ENCODE measurements at regions not wholly inside any gene's neighbourhood (a gene's known extent, or its start where the extent isn't known, plus 50 kb on each side); places are given as distances from the start of the nearest gene placed in this dataset.

GRCh38 chr4:112753333-112753732 lies 116.4 kb downstream of the LARP7 start:
- DNase-seq, result no peak
- Histone ChIP-seq H2AFZ (ENCODE audit: low read length) (no peak overlapping the region), H4K20me1 (ENCODE audit: insufficient read depth, low read depth, low read length) (no peaks in the 10 kb centered on the region), H3K4me3 (ENCODE audit: low read length) (no peak overlapping the region), H3K4me2 (ENCODE audit: low read depth, low read length, poor library complexity, severe bottlenecking) (no peak overlapping the region), H3K4me1 (ENCODE audit: low read length) (no peaks in the 10 kb centered on the region), H3K9me2 (replicated peaks; ENCODE audit: insufficient read depth, low read length) (no peaks in the 10 kb centered on the region), H3K9ac (ENCODE audit: low read length) (no peak overlapping the region), H3K27ac (ENCODE audit: low read length) (no peak overlapping the region), H3K79me2 (ENCODE audit: low read length) (no peaks in the 10 kb centered on the region), H3K36me3 (ENCODE audit: insufficient read depth, low read length) (no peaks in the 10 kb centered on the region), H3K27me3 (ENCODE audit: low read length) (no peaks in the 10 kb centered on the region), H3K9me3 (ENCODE audit: low read length) (no peaks in the 10 kb centered on the region)

GRCh38 chr4:112759313-112759712 lies 122.4 kb downstream of the LARP7 start:
- H3K9me2 ChIP-seq (replicated peaks; ENCODE audit: insufficient read depth, low read length), result no peaks in the 10 kb centered on the region
- H3K9me3 ChIP-seq (ENCODE audit: low read length), result no peaks in the 10 kb centered on the region
- H3K27ac ChIP-seq (ENCODE audit: low read length), result no peak overlapping the region
- H3K4me3 ChIP-seq (ENCODE audit: low read length), result no peak overlapping the region
- no peaks in the 10 kb centered on the region for H4K20me1 ChIP-seq (ENCODE audit: insufficient read depth, low read depth, low read length)
- no peak for DNase-seq
- no peak overlapping the region for H3K9ac ChIP-seq (ENCODE audit: low read length)
- H3K27me3 ChIP-seq (ENCODE audit: low read length), result no peaks in the 10 kb centered on the region
- H3K4me1 ChIP-seq (ENCODE audit: low read length), result peaks cover 6% of the 10 kb centered on the region
- no peaks in the 10 kb centered on the region for H3K79me2 ChIP-seq (ENCODE audit: low read length)
- H3K4me2 ChIP-seq (ENCODE audit: low read depth, low read length, poor library complexity, severe bottlenecking), result no peak overlapping the region
- no peaks in the 10 kb centered on the region for H3K36me3 ChIP-seq (ENCODE audit: insufficient read depth, low read length)
- H2AFZ ChIP-seq (ENCODE audit: low read length), result no peak overlapping the region

- no peaks in the 10 kb centered on the region for H3K9me3 ChIP-seq (ENCODE audit: low read length)
- no peak overlapping the region for H3K9ac ChIP-seq (ENCODE audit: low read length)
- peak; percentile 83 for DNase-seq
- no peaks in the 10 kb centered on the region for H3K79me2 ChIP-seq (ENCODE audit: low read length)
- H3K4me3 ChIP-seq (ENCODE audit: low read length), result no peak overlapping the region
- H3K4me1 ChIP-seq (ENCODE audit: low read length), result peaks cover 6% of the 10 kb centered on the region
- H4K20me1 ChIP-seq (ENCODE audit: insufficient read depth, low read depth, low read length), result no peaks in the 10 kb centered on the region
- no peaks in the 10 kb centered on the region for H3K27me3 ChIP-seq (ENCODE audit: low read length)
- no peak overlapping the region for H3K27ac ChIP-seq (ENCODE audit: low read length)
- no peak overlapping the region for H3K4me2 ChIP-seq (ENCODE audit: low read depth, low read length, poor library complexity, severe bottlenecking)
- no peak overlapping the region for H2AFZ ChIP-seq (ENCODE audit: low read length)
- H3K9me2 ChIP-seq (replicated peaks; ENCODE audit: insufficient read depth, low read length), result no peaks in the 10 kb centered on the region
- no peaks in the 10 kb centered on the region for H3K36me3 ChIP-seq (ENCODE audit: insufficient read depth, low read length)
These were observed 128.5 kb downstream of the LARP7 start for GRCh38 chr4:112765317-112765974.

- Histone ChIP-seq H3K9ac (ENCODE audit: low read length) (no peak overlapping the region), H3K4me3 (ENCODE audit: low read length) (no peak overlapping the region), H3K4me1 (ENCODE audit: low read length) (peaks cover 6% of the 10 kb centered on the region), H3K9me2 (replicated peaks; ENCODE audit: insufficient read depth, low read length) (no peaks in the 10 kb centered on the region), H4K20me1 (ENCODE audit: insufficient read depth, low read depth, low read length) (no peaks in the 10 kb centered on the region), H3K36me3 (ENCODE audit: insufficient read depth, low read length) (no peaks in the 10 kb centered on the region), H3K9me3 (ENCODE audit: low read length) (no peaks in the 10 kb centered on the region), H3K27me3 (ENCODE audit: low read length) (no peaks in the 10 kb centered on the region), H3K4me2 (ENCODE audit: low read depth, low read length, poor library complexity, severe bottlenecking) (no peak overlapping the region), H2AFZ (ENCODE audit: low read length) (no peak overlapping the region), H3K79me2 (ENCODE audit: low read length) (no peaks in the 10 kb centered on the region), H3K27ac (ENCODE audit: low read length) (no peak overlapping the region)
- DNase-seq, result peak; percentile 65
These were observed 129.5 kb downstream of the LARP7 start for GRCh38 chr4:112766422-112766821.

GRCh38 chr4:112767386-112767785 lies 130.4 kb downstream of the LARP7 start:
- no peak overlapping the region for H3K4me3 ChIP-seq (ENCODE audit: low read length)
- H3K4me1 ChIP-seq (ENCODE audit: low read length), result peaks cover 3% of the 10 kb centered on the region
- H3K9me3 ChIP-seq (ENCODE audit: low read length), result no peaks in the 10 kb centered on the region
- no peaks in the 10 kb centered on the region for H3K9me2 ChIP-seq (replicated peaks; ENCODE audit: insufficient read depth, low read length)
- H2AFZ ChIP-seq (ENCODE audit: low read length), result no peak overlapping the region
- no peak overlapping the region for H3K4me2 ChIP-seq (ENCODE audit: low read depth, low read length, poor library complexity, severe bottlenecking)
- no peak overlapping the region for H3K27ac ChIP-seq (ENCODE audit: low read length)
- no peaks in the 10 kb centered on the region for H3K27me3 ChIP-seq (ENCODE audit: low read length)
- no peaks in the 10 kb centered on the region for H4K20me1 ChIP-seq (ENCODE audit: insufficient read depth, low read depth, low read length)
- H3K79me2 ChIP-seq (ENCODE audit: low read length), result no peaks in the 10 kb centered on the region
- H3K9ac ChIP-seq (ENCODE audit: low read length), result no peak overlapping the region
- no peaks in the 10 kb centered on the region for H3K36me3 ChIP-seq (ENCODE audit: insufficient read depth, low read length)
- no peak for DNase-seq

GRCh38 chr4:112770114-112770513 lies 133.2 kb downstream of the LARP7 start:
- Histone ChIP-seq H2AFZ (ENCODE audit: low read length) (no peak overlapping the region), H3K9me2 (replicated peaks; ENCODE audit: insufficient read depth, low read length) (no peaks in the 10 kb centered on the region), H3K27ac (ENCODE audit: low read length) (no peak overlapping the region), H3K27me3 (ENCODE audit: low read length) (no peaks in the 10 kb centered on the region), H4K20me1 (ENCODE audit: insufficient read depth, low read depth, low read length) (no peaks in the 10 kb centered on the region), H3K36me3 (ENCODE audit: insufficient read depth, low read length) (no peaks in the 10 kb centered on the region), H3K79me2 (ENCODE audit: low read length) (no peaks in the 10 kb centered on the region), H3K4me3 (ENCODE audit: low read length) (no peak overlapping the region), H3K9me3 (ENCODE audit: low read length) (no peaks in the 10 kb centered on the region), H3K4me2 (ENCODE audit: low read depth, low read length, poor library complexity, severe bottlenecking) (no peak overlapping the region), H3K4me1 (ENCODE audit: low read length) (no peaks in the 10 kb centered on the region), H3K9ac (ENCODE audit: low read length) (no peak overlapping the region)
- DNase-seq, result no peak

- DNase-seq, result no peak
- Histone ChIP-seq H4K20me1 (ENCODE audit: insufficient read depth, low read depth, low read length) (no peaks in the 10 kb centered on the region), H3K27me3 (ENCODE audit: low read length) (no peaks in the 10 kb centered on the region), H3K36me3 (ENCODE audit: insufficient read depth, low read length) (no peaks in the 10 kb centered on the region), H3K9me3 (ENCODE audit: low read length) (no peaks in the 10 kb centered on the region), H3K27ac (ENCODE audit: low read length) (no peak overlapping the region), H3K79me2 (ENCODE audit: low read length) (no peaks in the 10 kb centered on the region), H3K4me3 (ENCODE audit: low read length) (no peak overlapping the region), H2AFZ (ENCODE audit: low read length) (no peak overlapping the region), H3K4me2 (ENCODE audit: low read depth, low read length, poor library complexity, severe bottlenecking) (no peak overlapping the region), H3K9me2 (replicated peaks; ENCODE audit: insufficient read depth, low read length) (no peaks in the 10 kb centered on the region), H3K9ac (ENCODE audit: low read length) (no peak overlapping the region), H3K4me1 (ENCODE audit: low read length) (no peaks in the 10 kb centered on the region)
These were observed 138.9 kb downstream of the LARP7 start for GRCh38 chr4:112775801-112776200.

- no peaks in the 10 kb centered on the region for H3K79me2 ChIP-seq (ENCODE audit: low read length)
- no peaks in the 10 kb centered on the region for H3K9me2 ChIP-seq (replicated peaks; ENCODE audit: insufficient read depth, low read length)
- H3K4me2 ChIP-seq (ENCODE audit: low read depth, low read length, poor library complexity, severe bottlenecking), result no peak overlapping the region
- no peak overlapping the region for H3K4me3 ChIP-seq (ENCODE audit: low read length)
- no peak overlapping the region for H3K9ac ChIP-seq (ENCODE audit: low read length)
- H3K27ac ChIP-seq (ENCODE audit: low read length), result no peak overlapping the region
- H3K4me1 ChIP-seq (ENCODE audit: low read length), result no peaks in the 10 kb centered on the region
- no peak overlapping the region for H2AFZ ChIP-seq (ENCODE audit: low read length)
- H3K27me3 ChIP-seq (ENCODE audit: low read length), result no peaks in the 10 kb centered on the region
- no peaks in the 10 kb centered on the region for H4K20me1 ChIP-seq (ENCODE audit: insufficient read depth, low read depth, low read length)
- DNase-seq, result no peak
- H3K9me3 ChIP-seq (ENCODE audit: low read length), result no peaks in the 10 kb centered on the region
- no peaks in the 10 kb centered on the region for H3K36me3 ChIP-seq (ENCODE audit: insufficient read depth, low read length)
These were observed 139.6 kb downstream of the LARP7 start for GRCh38 chr4:112776535-112776934.

GRCh38 chr4:112778520-112778919 lies 141.6 kb downstream of the LARP7 start:
- no peak overlapping the region for H3K27ac ChIP-seq (ENCODE audit: low read length)
- H2AFZ ChIP-seq (ENCODE audit: low read length), result no peak overlapping the region
- H3K9ac ChIP-seq (ENCODE audit: low read length), result no peak overlapping the region
- no peaks in the 10 kb centered on the region for H4K20me1 ChIP-seq (ENCODE audit: insufficient read depth, low read depth, low read length)
- H3K79me2 ChIP-seq (ENCODE audit: low read length), result no peaks in the 10 kb centered on the region
- no peaks in the 10 kb centered on the region for H3K9me3 ChIP-seq (ENCODE audit: low read length)
- no peak overlapping the region for H3K4me2 ChIP-seq (ENCODE audit: low read depth, low read length, poor library complexity, severe bottlenecking)
- H3K4me1 ChIP-seq (ENCODE audit: low read length), result no peaks in the 10 kb centered on the region
- no peaks in the 10 kb centered on the region for H3K36me3 ChIP-seq (ENCODE audit: insufficient read depth, low read length)
- H3K27me3 ChIP-seq (ENCODE audit: low read length), result no peaks in the 10 kb centered on the region
- no peak for DNase-seq
- no peaks in the 10 kb centered on the region for H3K9me2 ChIP-seq (replicated peaks; ENCODE audit: insufficient read depth, low read length)
- no peak overlapping the region for H3K4me3 ChIP-seq (ENCODE audit: low read length)
